ENCODE measurements at regions not wholly inside any gene's neighbourhood (a gene's known extent, or its start where the extent isn't known, plus 50 kb on each side); places are given as distances from the start of the nearest gene placed in this dataset.

GRCh38 chr16:73616770-73617169 lies 568.8 kb upstream of the ZFHX3 start:
- TF ChIP-seq, protein P1, sequence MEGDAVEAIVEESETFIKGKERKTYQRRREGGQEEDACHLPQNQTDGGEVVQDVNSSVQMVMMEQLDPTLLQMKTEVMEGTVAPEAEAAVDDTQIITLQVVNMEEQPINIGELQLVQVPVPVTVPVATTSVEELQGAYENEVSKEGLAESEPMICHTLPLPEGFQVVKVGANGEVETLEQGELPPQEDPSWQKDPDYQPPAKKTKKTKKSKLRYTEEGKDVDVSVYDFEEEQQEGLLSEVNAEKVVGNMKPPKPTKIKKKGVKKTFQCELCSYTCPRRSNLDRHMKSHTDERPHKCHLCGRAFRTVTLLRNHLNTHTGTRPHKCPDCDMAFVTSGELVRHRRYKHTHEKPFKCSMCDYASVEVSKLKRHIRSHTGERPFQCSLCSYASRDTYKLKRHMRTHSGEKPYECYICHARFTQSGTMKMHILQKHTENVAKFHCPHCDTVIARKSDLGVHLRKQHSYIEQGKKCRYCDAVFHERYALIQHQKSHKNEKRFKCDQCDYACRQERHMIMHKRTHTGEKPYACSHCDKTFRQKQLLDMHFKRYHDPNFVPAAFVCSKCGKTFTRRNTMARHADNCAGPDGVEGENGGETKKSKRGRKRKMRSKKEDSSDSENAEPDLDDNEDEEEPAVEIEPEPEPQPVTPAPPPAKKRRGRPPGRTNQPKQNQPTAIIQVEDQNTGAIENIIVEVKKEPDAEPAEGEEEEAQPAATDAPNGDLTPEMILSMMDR (conservative IDR thresholded peaks at IDR 0.05; ENCODE audit: low read length), result no peak
- no peak for TF ChIP-seq EZH2phosphoT487 (IDR thresholded peaks at IDR 0.05; ENCODE audit: borderline replicate concordance, low read depth, low read length)

Data from OCI-LY7 (cell line).